MCF 10A (cell line): ENCODE measurements at regions not wholly inside any gene's neighbourhood (a gene's known extent, or its start where the extent isn't known, plus 50 kb on each side); places are given as distances from the start of the nearest gene placed in this dataset.

Source experiments
- BruUV-seq: library from RNA; stranded (reverse); fragments of 400-500 nt; replicated peaks from 2 replicates; lab custom pipeline; 2021; lab: Mats Ljungman, UMichigan
- CTCF ChIA-PET: fragments of 300-600 bp; sonication (Branson Sonifier 250); formaldehyde crosslinking; extraction: SDS; loops from one replicate; lab custom pipeline; 2021; ENCODE audit warnings: antibody characterized with exemption, inconsistent platforms; lab: Yijun Ruan, JAX
- POLR2A ChIA-PET: fragments of 300-600, 350-650 bp; sonication (Branson Sonifier 250); formaldehyde crosslinking; extraction: SDS; loops from one replicate; lab custom pipeline; 2020; ENCODE audit warnings: antibody characterized with exemption, inconsistent platforms; lab: Yijun Ruan, JAX
- DNase-seq: peaks from one replicate; pipeline ENCODE4 v3.0.0-alpha.2; 2018; ENCODE audit not compliant: unreplicated experiment
- H3K27ac Mint-ChIP-seq: one replicate; pipeline ENCODE4 v1.8.0; 2022; ENCODE audit warnings: mild to moderate bottlenecking, low read depth, mixed read lengths; ENCODE audit not compliant: unreplicated experiment
- H3K27me3 Mint-ChIP-seq: one replicate; pipeline ENCODE4 v1.8.0; 2022; ENCODE audit warnings: mixed read lengths; ENCODE audit not compliant: insufficient read depth, unreplicated experiment
- H3K36me3 Mint-ChIP-seq: one replicate; pipeline ENCODE4 v1.8.0; 2022; ENCODE audit warnings: mild to moderate bottlenecking, moderate library complexity, mixed read lengths; ENCODE audit not compliant: insufficient read depth, unreplicated experiment
- H3K4me1 Mint-ChIP-seq: one replicate; pipeline ENCODE4 v1.8.0; 2022; ENCODE audit warnings: mixed read lengths; ENCODE audit not compliant: insufficient read depth, unreplicated experiment
- H3K4me3 Mint-ChIP-seq: one replicate; pipeline ENCODE4 v1.8.0; 2022; ENCODE audit warnings: mild to moderate bottlenecking, moderate library complexity, mixed read lengths; ENCODE audit not compliant: unreplicated experiment
- H3K9me3 Mint-ChIP-seq: one replicate; pipeline ENCODE4 v1.8.0; 2022; ENCODE audit warnings: mixed read lengths; ENCODE audit not compliant: unreplicated experiment
- intact Hi-C: fragments of 100-400 bp; cut with micrococcal nuclease; formaldehyde crosslinking; loops from 2 replicates; pipeline ENCODE4 v1.14.1; 2022
- TF ChIP-seq, protein P1 (sequence below): fragments of 200-600 bp; IDR thresholded peaks from one replicate; pipeline ENCODE4 v1.8.0; 2022; ENCODE audit warnings: antibody characterized with exemption, mild to moderate bottlenecking; ENCODE audit not compliant: unreplicated experiment

- no peaks in the 10 kb centered on the region for H3K36me3 Mint-ChIP-seq
- H3K9me3 Mint-ChIP-seq, result no peaks in the 10 kb centered on the region
- TF ChIP-seq, protein P1, sequence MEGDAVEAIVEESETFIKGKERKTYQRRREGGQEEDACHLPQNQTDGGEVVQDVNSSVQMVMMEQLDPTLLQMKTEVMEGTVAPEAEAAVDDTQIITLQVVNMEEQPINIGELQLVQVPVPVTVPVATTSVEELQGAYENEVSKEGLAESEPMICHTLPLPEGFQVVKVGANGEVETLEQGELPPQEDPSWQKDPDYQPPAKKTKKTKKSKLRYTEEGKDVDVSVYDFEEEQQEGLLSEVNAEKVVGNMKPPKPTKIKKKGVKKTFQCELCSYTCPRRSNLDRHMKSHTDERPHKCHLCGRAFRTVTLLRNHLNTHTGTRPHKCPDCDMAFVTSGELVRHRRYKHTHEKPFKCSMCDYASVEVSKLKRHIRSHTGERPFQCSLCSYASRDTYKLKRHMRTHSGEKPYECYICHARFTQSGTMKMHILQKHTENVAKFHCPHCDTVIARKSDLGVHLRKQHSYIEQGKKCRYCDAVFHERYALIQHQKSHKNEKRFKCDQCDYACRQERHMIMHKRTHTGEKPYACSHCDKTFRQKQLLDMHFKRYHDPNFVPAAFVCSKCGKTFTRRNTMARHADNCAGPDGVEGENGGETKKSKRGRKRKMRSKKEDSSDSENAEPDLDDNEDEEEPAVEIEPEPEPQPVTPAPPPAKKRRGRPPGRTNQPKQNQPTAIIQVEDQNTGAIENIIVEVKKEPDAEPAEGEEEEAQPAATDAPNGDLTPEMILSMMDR, result no peak
- no peak overlapping the region for H3K27ac Mint-ChIP-seq
- H3K4me1 Mint-ChIP-seq, result no peaks in the 10 kb centered on the region
- ChIA-PET POLR2A (interaction anchor here (0.6 to 0.7 kb wide), 2 partner anchors 107 to 663 kb away, joined by 3 read pairs; no protein-coding TSS in a partner anchor), CTCF (interaction anchor here (0.6 to 2.4 kb wide), 3 partner anchors 57 to 1001 kb away, joined by 3 to 7 read pairs (median 3); no protein-coding TSS in a partner anchor)
- H3K27me3 Mint-ChIP-seq, result peaks cover 11% of the 10 kb centered on the region
- H3K4me3 Mint-ChIP-seq, result no peak overlapping the region
- intact Hi-C loops, result no loop called here
- no TSS peak for BruUV-seq
- DNase-seq, result no peak
Observed at GRCh38 chr2:71991397-71991796, 156.3 kb downstream of the CYP26B1 start.

GRCh38 chr2:71990826-71991225 is 156.8 kb downstream of the CYP26B1 start:
- intact Hi-C loops, result no loop called here
- no peak for DNase-seq
- ChIA-PET POLR2A (interaction anchor here (0.7 kb wide), 1 partner anchor 664 kb away, joined by 3 read pairs; no protein-coding TSS in a partner anchor), CTCF (interaction anchor here (0.6 to 1.0 kb wide), 2 partner anchors 57 to 1001 kb away, joined by 3 read pairs; no protein-coding TSS in a partner anchor)
- H3K36me3 Mint-ChIP-seq, result no peaks in the 10 kb centered on the region
- H3K9me3 Mint-ChIP-seq, result no peaks in the 10 kb centered on the region
- TF ChIP-seq, protein P1, result no peak
- no peak overlapping the region for H3K27ac Mint-ChIP-seq
- H3K27me3 Mint-ChIP-seq, result peaks cover 11% of the 10 kb centered on the region
- no peaks in the 10 kb centered on the region for H3K4me1 Mint-ChIP-seq
- BruUV-seq, result no TSS peak
- no peak overlapping the region for H3K4me3 Mint-ChIP-seq

- H3K4me3 Mint-ChIP-seq, result no peak overlapping the region
- peaks cover 11% of the 10 kb centered on the region for H3K27me3 Mint-ChIP-seq
- H3K4me1 Mint-ChIP-seq, result no peaks in the 10 kb centered on the region
- H3K36me3 Mint-ChIP-seq, result no peaks in the 10 kb centered on the region
- BruUV-seq, result no TSS peak
- ChIA-PET CTCF (interaction anchor here (0.7 kb wide), 1 partner anchor 460 kb away, joined by 3 read pairs; no protein-coding TSS in a partner anchor), POLR2A (no interaction called here)
- no peaks in the 10 kb centered on the region for H3K9me3 Mint-ChIP-seq
- intact Hi-C loops, result no loop called here
- TF ChIP-seq, protein P1, result no peak
- no peak overlapping the region for H3K27ac Mint-ChIP-seq
- DNase-seq, result no peak
Observed at GRCh38 chr2:71990122-71990521, 157.5 kb downstream of the CYP26B1 start.

- CTCF ChIA-PET, result interaction anchor here (0.7 kb wide), 2 partner anchors 18 to 459 kb away, joined by 3 read pairs; no protein-coding TSS in a partner anchor
- no peak for DNase-seq
- no TSS peak for BruUV-seq
- H3K27ac Mint-ChIP-seq, result no peak overlapping the region
- H3K9me3 Mint-ChIP-seq, result no peaks in the 10 kb centered on the region
- no peaks in the 10 kb centered on the region for H3K36me3 Mint-ChIP-seq
- peaks cover 11% of the 10 kb centered on the region for H3K27me3 Mint-ChIP-seq
- H3K4me1 Mint-ChIP-seq, result no peaks in the 10 kb centered on the region
- intact Hi-C loops, result no loop called here
- TF ChIP-seq, protein P1, result no peak
- POLR2A ChIA-PET, result no interaction called here
- H3K4me3 Mint-ChIP-seq, result no peak overlapping the region
Observed at GRCh38 chr2:71989671-71990070, 158.0 kb downstream of the CYP26B1 start.
